Peyer's patch (tissue), 4 donors: ENCODE measurements at regions not wholly inside any gene's neighbourhood (a gene's known extent, or its start where the extent isn't known, plus 50 kb on each side); places are given as distances from the start of the nearest gene placed in this dataset.
"Not testable (repeated sequence)": the region's sequence is repeated elsewhere in the genome, so short reads cannot be mapped to it uniquely, and the experiment has no call there.

Experiments
- CTCF ChIP-seq, 6 experiments: fragments of 450-650 bp in 4 of 6; fragments of 200-600 bp in 2 of 6; sonication (generic) in 1 of 6; IDR thresholded peaks; one replicate each; pipeline ENCODE4 v1.5.1; 2017 to 2019; ENCODE audit warnings: antibody characterized with exemption in 6 of 6, mild to moderate bottlenecking in 3 of 6, moderate library complexity in 1 of 6
- POLR2A ChIP-seq, 2 donors: fragments of 450-650 bp; IDR thresholded peaks; one replicate each; pipeline ENCODE4 v1.5.1; 2017; ENCODE audit warnings: antibody characterized with exemption in 2 of 2, mild to moderate bottlenecking in 2 of 2, moderate library complexity in 2 of 2

DNA sequence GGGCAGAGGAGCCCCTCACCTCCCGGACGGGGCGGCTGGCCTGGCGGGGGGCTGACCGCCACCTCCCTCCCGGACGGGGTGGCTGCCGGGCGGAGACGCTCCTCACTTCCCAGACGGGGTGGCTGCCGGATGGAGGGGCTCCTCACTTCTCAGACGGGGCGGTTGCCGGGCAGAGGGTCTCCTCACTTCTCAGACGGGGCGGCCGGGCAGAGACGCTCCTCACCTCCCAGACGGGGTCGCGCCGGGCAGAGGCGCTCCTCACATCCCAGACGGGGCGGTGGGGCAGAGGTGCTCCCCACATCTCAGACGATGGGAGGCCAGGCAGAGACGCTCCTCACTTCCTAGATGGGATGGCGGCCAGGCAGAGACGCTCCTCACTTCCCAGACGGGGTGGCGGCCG lies 1615.9 kb upstream of the C9orf72 start:
- TF ChIP-seq CTCF, POLR2A (IDR thresholded peaks at IDR 0.05): not testable (repeated sequence)
